Smooth muscle cell of the brain vasculature (primary cell): ENCODE measurements at regions not wholly inside any gene's neighbourhood (a gene's known extent, or its start where the extent isn't known, plus 50 kb on each side); places are given as distances from the start of the nearest gene placed in this dataset.
"Not testable (repeated sequence)": the region's sequence is repeated elsewhere in the genome, so short reads cannot be mapped to it uniquely, and the experiment has no call there.

Experiments used
- DNase-seq: peaks from one replicate; pipeline ENCODE4 v3.0.0-alpha.2; 2012; ENCODE audit warnings: low read depth, low spot score

DNA sequence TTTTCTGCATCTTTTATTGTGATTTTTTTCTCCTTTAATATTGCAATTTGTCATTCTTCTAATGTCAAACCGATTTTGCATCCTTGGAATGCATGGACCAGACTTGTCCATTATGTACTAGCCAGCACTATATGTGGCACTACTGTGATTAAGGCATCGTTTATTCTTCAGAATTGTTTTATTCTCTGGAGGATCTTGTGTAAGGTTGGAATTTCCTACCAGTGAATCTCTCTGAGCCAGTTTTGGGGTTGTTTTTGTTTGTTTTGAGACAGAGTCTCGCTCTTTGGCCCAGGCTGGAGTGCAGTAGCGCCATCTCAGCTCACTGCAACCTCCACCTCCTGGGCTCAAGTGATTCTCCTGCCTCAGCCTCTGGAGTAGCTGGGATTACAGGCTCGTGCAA lies 58.5 kb downstream of the IGLL5 start:
- DNase-seq, result no peak

DNA sequence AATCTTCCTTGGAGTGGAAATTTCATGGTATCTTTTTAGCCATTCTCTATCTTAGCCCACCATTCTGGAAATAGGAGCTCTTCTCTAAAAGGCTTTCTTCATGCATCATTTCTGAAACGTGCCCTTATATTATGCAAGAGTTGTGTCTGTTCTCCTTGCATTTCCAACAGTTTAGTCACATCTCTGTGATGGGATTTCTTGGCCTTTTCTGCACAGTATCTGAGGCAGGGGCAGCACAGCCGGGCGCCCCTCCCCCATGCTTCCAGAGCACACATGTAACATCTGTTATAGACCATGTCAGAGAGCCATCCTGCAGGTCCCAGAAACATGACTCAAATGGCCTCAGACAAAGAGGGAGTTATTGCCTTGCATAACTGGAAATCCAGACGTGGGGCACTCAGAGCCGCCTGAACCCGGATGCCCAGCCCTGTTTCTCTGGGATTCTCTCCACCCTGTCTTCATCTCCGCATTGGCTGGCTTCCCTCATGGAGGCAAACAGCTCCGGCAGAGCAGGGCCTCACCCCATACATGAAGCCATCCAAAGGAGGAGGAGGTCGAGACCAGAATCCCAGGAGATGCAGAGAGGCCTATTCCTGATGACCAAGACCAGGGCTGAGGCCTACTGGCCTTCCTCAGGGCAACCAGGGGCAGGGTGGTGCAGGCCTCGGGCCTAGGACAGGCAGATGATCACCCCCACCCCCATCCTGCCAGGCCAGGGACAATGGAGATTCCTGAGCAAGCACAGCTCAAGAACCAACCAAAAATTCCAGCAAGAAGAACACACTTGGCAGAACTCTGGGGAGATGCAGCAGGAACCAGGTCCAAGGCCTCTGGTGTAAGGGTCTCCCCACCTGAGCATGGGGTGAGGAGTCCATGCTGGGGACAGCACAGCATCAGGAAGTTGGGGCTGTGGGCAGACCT lies 61.3 kb downstream of the IGLL5 start:
- no peak for DNase-seq

DNA sequence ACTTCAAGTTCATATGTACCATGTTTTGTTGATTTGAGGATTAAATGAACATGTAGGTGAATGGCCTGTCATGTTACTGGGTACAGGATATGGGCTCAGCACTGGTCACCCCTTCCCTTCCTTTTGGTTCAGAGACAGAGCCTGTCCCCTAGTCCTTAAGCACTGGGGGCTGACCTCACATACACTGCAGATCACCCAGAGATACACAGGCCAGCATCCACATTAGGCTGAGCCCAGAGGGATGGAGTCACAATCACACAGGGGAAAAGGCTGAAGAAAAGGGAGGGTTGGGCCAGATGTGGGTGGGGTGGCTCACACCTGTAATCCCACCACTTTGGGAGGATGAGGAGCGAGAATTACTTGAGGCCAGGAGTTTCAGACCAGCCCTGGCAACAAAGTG lies 62.3 kb downstream of the IGLL5 start:
- no peak for DNase-seq

DNA sequence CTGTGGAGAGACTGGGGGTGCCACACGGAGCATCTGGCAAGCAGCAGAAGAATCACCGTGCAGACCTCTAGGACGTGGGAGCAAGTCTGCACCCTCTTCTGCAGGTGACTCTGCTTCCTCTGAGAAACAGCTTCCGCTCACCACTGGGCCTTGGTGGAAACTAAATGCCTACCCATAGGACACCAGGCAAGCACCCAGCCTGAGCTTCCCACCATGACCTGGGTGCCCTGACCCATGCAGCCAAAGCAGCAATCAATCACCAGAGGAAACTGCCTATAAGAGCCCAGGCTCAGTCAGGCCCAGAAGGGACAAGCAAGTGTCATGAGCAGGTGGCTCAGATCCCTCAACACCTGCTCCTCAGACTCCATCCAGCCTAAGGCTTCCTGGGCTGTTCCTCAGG lies 63.4 kb downstream of the IGLL5 start:
- no peak for DNase-seq

DNA sequence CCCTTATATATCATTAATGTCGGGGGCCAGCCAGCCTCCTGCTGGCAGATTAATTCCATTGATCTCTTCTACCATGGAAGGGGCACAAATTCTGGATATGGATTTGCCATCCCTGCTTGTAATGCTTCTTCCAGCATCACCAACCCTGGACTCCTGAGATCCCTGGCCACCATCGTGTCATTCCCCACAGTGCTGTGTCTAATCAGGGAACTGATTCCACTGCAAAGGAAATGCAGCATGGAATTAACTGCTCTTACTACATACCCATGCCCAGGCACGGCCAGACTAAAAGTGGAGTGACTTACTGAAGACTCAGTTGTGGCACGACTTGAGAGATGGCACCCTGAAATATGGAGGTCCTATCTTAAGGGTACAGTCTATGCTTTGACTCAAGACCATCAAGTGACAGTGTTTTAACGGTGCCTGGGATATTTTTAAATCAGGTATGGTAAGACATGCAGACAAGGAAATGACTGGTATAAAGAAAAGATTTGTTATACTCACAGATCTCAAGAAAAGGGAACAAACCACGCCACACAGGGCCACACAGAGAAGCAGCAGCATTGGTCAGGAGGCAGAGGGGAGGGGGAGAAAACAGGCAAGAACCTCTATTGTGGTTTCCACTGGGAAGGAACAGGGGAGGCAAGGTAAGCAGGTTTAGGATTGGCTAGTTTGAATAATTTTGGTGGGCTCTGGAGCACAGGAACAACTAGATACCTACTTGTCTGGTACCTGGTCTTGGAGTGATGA lies 65.1 kb downstream of the IGLL5 start:
- DNase-seq, result no peak

DNA sequence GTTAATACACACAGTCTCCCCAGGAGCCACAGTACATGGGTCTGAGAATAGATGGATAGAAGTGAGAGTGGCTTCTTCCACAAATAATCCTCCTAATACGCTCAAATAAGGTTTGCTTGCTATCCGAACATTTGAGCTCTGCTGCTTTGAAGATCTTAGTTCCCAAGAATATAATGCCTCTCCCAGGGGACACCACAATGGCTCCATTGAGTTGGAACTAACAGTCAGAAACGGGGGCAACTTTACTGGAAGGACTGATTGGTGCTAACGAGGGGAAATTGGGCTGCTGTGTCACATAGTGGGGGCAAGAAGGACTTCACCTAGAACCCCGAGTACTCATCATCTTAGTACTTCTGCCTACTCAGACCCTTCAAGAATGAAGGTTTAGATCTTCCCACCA lies 66.2 kb downstream of the IGLL5 start:
- DNase-seq, result no peak

DNA sequence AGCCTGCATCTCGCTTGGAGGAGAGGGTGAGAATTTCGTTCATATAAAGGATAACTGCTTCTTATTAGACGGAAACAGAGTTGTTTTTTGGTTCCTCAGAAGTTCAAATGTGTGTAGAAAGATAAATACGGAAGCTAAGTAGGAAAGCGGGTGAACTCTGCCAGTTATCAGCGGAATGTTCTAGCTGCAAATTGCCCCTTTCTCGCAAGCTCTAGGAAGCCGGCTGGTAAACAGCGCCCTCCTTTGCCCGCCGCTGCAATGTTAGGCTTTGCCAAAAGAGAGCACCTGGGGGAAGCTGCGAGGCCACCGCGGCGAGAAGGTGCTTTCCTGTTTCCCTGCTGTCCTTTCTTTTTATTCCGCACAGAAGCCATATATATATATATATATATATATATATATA lies 67.0 kb downstream of the IGLL5 start:
- no peak for DNase-seq

DNA sequence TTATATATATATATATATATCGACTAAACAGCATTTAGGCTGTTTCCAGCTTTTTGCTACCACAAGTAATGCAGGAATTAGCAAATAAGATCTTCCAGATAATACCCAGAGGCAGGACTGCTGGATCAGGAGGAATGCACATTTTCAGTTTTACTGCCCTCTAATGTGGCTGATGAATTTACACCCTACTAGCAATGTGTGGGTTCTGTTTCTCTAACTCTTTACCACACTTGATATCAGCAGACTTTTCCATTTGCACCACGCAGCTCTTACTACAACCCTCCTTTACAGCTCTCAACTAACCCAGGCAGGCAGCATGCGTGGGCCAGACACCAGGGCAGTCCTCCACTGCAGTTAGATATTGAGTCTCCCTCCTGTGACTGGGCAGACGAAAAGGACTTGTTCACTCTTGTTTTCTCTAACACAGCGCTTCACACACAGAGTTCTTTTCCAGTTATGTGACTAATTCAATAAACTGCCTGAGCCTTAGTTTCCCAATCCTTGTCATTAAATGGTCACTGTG lies 67.7 kb downstream of the IGLL5 start:
- DNase-seq, result no peak

DNA sequence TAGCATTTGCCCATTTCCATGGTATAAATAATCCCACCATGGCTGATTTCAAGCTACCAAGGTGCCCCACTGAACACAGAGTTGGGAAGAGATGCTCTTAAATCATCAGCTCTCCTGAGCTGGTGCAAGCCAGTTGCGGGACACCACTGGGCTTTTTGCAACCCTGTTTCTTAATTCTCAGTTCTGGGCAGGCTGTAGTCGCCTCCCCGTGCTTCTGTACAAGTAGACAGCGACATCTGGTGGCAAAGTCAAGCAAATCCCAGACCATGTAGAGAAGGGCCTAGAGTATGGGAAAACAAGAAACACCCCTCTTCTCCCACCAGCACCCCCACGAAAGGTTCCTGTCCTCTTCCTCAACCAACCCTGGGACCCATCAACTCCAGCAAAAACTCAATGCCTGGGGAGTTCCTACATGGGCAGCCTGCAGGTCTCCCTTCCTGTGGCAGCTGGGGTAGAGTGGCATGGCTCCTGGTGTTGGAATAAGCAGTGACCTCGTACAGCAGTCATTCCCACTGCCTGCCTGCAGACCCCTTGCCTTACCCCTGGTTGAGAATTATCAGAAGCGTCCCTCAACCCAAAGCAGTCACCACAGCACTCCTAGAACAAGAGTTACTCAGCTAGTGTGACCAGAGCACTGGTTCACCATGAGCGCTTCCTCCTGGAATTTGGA lies 68.4 kb downstream of the IGLL5 start:
- DNase-seq, result peak; percentile 33

DNA sequence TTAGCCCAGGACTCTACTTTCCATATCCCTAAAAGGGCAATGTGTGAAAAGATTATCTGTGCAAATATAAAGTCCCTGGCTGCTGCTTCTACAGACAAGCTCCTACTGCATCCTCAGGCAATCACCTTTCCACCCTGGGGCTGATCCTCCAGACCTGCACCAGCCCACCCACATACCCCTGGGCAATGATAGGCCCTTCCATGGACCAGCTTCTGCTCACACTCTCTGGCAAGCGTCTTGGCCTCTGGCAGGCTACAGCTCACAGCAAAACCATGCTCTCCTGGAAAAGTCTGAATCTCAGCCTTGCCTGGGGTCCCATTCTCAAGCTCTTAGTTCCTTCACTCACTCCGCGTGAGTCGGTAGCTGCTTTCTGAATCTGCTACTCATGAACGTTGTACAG lies 69.5 kb downstream of the IGLL5 start:
- no peak for DNase-seq

DNA sequence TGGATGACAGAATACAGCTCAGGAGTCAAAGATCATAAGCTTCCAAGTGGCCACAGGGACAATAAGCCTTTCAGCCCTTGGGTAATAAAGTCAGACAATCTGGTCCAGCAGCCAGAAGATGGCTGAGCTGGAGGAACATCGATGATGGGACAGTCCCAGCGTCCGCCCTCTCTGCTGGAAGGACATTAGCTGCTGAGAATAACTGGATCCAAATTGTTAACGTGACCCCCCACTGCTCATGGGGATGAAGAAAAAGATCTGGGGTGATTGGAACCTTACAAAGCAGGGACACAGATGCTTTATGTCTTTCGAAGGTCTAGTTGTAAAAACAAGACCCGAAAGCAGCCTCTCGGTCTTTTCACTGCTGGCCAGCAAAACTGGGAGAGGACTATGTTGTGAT lies 71.0 kb downstream of the IGLL5 start:
- DNase-seq, result no peak

DNA sequence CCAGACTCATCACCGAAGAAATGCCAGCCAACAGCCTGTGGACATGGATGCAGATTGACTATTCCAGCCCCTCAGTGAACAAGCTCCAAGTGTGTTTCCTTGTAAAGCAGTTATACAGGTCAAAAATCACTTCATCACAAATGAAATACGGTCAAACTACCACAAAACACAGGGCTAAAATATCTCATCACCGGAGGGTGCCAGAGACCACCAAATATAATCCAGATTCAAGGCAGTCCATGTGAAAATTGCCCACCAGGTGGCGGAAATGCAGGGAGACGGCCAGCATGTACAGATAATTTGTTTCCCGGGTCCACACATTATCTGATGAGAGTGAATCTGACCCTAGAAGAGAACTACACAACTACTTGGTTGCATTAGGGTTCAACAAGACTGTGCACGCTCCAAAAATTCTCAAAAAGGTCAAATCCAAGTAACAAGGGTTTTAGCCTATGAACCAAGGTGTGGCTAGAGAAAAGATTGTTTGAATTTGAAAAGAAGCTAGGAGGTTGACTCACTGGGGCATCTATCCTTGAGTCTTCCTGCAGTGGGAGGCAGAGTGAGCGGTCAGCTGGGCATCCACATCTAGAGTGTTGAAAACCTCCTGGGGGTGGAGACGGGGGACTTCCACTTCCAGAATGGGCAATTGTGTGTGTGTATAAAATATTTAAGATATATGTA lies 71.7 kb downstream of the IGLL5 start:
- peak; percentile 55 for DNase-seq

DNA sequence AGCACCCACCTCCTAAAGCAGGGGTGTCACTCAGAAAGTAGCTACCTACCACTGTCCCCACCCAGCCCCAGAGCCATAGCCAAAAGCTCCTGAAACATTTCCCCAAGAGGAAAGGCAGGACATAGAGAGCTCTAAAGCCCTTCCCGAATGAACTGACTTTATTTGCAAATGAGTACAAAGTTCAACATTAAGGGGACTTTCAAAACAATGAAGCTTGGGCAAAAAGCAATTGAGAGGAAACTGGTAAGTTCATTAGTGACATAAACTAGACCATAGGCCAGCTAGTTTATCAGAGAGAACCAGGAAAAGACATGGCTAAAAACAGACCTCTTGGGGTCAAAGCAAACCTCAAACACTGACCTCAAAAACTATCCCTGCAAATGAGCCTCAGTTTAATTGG lies 72.7 kb downstream of the IGLL5 start:
- DNase-seq, result no peak

DNA sequence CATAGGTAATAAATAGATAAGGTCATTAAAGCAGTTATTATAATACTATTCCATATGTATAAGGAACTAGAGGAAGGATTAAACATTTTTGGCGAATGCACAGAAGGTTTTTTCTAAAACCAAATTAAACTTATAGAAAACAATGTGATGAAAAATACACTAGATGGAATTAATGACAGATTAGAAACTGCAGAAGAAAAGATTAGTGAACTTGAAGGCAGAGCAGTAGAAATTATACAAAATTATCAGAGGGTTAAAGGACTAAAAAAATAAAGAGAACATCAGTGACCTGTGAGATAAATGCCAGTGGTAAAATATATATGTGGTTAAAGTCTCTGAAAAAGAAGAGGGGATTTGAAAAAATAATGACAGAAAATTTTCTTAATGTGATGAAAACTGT lies 74.0 kb downstream of the IGLL5 start:
- no peak for DNase-seq

DNA sequence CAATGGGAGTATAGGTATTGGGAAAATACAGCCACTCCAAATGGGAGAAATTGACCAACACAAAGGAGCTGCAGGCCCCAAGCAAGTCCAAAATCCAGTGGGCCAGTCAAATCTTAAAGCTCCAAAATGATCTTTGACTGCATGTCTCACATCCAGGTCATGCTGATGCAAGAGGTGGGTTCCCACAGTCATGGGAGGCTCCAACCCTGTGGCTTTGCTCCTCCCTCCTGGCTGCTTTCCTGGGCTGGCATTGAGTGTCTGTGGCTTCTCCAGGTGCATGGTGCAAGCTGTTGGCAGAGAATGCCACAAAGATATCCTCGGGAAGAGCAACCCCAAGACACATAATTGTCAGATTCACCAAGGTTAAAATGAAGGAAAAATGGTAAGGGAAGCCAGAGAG lies 80.8 kb downstream of the IGLL5 start:
- no peak for DNase-seq

DNA sequence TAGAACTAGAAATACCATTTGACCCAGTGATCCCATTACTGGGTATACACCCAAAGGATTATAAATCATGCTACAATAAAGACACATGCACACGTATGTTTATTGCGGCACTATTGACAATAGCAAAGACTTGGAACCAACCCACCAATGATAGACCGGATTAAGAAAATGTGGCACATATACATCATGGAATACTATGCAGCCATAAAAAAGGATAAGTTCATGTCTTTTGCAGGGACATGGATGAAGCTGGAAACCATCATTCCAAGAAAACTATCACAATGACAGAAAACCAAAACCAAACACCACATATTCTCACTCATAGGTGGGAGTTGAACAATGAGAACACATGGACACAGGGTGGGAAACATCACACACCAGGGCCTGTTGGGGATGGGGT lies 85.0 kb downstream of the IGLL5 start:
- not testable (repeated sequence) for DNase-seq

DNA sequence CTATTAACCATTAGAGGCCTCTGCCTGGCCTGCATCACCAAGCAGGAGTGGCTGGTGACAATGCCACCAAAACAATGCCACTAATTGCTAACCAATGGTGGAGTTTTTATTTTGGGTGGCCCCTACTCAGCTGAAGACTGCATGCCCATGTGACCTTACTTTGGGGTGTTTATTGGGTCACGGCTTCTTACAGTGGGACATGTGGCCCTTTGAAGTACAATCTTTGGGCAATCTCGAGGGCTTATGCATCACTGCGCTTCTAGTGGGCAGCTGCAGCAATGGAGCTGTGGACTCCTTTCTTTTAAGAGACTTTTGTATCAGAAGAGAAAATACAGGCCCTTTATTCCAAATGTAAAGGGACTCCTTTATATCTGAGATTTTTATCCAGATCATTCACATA lies 85.7 kb downstream of the IGLL5 start:
- no peak for DNase-seq

DNA sequence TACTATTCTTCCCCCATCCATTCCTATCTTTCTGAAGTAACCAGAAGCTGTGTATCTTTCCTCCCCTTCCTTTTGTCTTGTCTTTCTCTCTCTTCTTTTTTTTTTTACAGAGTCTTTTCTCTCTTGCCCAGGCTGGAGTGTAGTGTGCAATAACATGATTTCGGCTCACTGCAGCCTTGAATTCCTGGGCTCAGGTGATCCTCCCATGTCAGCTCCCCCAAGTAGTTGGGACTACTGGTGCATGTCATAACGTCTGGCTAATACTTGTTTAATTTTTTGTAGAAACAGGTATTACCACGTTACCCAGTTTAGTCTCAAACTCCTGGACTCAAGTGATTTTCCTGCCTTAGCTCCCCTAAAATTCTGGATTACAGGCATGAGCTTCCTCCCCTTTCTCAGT lies 86.5 kb downstream of the IGLL5 start:
- no peak for DNase-seq

DNA sequence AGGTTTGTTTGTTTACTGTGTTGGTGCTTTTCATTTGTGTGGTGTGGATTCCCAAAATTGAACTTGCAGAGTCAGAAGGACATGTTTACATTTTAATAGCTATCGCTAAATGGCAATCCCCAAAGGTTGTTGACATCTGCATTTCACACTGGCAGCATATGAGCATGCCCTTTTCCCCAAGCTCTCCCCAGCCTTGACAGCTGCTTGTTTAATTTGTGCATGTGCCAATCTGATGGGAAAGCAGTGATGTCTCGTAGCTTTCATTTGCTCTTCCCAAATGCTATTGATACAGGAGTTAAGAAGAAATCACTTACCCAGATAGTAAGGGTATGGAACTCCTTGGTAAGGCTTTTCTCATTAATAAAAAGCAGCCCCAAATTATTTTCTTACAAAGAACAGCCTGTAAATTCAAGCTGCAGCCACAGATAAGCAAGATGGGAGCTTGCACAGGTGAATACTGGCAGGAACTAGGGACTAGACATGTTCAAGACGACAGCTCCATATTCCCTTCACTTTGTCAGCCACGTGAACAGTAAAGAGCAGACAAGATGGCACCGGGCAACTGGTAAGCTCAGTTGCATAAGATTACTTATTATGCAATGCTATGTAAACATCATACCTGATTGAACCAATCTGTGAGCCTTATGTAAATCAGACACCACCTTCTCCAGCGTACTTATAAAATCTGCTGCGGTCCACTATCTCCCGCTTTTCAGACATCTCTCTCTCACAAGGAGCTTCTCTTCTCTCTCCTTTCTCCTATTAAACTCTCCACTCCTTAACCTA lies 87.4 kb downstream of the IGLL5 start:
- no peak for DNase-seq

DNA sequence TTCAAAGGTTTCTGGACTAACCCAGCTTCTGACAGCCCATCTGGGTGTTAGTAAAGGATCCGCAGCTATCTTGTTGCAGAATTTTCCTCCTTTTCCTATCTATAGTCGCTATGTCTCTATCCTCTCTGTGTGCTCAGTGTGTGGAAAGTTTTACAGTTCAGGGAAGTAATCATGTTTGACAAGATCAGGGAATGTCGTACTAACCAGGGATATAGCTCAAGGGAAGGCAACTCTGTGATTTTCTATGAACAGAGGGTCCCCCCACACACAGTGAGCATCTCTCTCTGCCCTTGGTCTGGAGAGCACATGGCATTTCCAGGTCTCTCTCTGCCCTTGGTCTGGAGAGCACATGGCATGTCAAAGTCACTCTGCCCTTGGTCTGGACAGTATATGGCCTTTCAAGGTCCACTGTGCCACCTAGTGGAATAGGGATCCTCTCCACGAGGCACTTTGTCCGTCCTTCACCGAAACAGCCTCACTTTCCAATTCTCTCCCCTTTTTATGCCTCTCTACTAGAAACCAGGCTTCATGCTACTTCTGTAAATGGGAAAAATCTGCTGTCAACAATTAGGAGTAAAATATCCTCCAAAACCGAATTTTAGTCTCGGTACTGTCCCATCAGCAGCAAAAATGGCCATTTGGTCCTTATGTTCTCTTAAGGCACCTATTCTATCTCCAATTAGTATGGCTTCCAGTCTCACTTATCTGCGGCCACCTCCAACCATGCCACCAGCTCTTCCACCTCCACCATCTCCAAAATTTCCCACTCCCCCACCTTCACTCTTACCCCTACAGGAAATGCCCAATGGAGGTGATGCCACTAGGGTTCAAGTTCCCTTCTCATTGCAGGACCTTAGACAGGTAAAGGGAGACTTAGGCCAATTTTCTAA lies 88.7 kb downstream of the IGLL5 start:
- DNase-seq, result no peak
